T follicular helper cell (primary cell): ENCODE measurements at regions not wholly inside any gene's neighbourhood (a gene's known extent, or its start where the extent isn't known, plus 50 kb on each side); places are given as distances from the start of the nearest gene placed in this dataset.
"Not testable (repeated sequence)": the region's sequence is repeated elsewhere in the genome, so short reads cannot be mapped to it uniquely, and the experiment has no call there.

ENCODE experiments used
- DNase-seq: peaks from one replicate; pipeline ENCODE4 v3.0.0-alpha.2; 2020; ENCODE audit warnings: low read depth

GRCh38 chr6:163739966-163740365, 325.4 kb downstream of the QKI start:
- DNase-seq, result no peak

DNA sequence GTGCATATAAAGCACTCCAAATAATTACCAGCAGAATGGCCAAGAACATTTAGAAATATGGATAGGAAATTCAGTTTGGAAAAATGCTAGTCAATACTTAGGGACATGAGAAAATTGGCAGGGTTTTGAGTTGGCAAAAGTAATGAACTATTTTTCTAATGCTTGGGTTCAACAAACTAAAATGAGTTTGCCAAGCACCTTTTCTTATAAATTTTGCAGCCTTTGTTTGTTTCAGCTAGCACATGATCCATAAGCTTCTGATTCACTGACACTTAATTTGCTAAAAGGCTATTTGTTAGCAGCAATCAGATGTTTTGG, 324.8 kb downstream of the QKI start:
- DNase-seq, result no peak

DNA sequence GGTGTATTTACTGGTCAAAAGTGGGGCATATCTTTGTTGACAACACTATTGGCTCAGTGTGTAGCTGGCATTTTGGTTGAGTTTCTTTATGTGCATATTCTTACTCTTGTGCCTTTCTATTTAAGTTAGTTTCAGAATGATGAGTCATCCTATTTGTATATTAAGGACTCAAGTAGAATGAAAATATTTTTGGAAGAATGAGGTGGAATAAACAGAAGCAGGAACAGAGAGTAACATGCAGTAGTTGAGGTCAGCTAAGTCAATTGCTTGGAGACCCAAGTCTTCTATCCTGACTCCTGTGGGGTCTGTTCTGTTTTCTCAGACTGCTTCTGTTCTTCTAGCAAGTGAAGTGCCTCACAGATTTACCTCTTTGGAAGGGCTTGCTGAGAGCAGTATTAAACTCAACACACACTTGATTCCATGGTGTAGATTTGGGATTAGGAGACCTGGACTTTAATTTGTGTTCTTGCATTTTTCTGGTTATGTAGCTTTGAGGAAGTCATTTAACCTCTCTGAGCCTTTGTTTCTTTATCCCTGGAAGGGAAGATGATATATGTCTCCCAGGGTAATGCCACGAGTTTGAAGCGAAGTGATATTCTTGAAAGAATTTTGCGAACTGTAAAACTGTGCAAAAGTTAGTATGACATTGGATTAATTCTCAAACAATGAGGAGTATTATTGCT, 324.3 kb downstream of the QKI start:
- DNase-seq, result no peak

- DNase-seq, result no peak
Measured at GRCh38 chr6:163738304-163738703, 323.8 kb downstream of the QKI start.

DNA sequence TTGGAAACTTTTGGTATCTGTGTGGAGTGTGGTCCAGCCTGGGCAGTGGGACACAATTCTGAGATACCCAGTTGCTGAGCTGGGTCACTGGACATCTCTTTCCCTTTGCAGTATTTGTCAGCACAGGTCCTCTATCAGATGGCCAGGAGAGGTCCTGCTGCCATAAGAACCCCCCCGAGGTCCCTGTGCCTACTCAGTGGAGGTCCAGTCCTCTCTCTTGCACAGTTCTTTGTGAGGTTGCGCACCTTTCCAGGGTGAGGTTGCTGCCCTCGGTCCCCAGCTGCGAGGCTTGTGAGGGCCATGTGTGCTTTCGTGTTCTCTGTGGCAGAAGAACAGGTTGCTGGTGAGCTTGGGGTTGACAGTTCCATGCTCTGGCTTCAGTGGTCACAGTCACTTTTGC, 320.6 kb downstream of the QKI start:
- no peak for DNase-seq

DNA sequence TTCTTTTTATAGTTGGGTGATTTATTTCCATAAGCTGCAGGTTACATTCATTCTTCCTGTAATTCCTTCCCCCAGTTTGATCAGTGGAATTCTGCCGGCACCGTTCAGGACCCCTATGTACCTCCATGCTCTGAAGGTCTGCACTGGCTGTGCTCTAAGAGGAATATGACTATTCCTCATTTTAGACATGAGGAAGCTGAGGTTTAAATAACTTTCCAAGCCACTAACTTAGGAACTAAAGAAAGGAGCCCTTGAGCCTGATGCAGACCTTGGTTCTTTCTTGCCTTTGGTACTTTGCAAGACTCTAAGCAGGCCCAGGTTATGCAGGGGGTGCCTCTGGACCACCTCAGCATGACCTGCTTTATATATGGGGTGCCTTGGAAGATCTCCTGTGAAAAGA, 318.5 kb downstream of the QKI start:
- DNase-seq, result no peak

GRCh38 chr6:163732479-163732878, 318.0 kb downstream of the QKI start:
- DNase-seq, result no peak

- DNase-seq, result not testable (repeated sequence)
Measured at GRCh38 chr6:163732014-163732351, 317.5 kb downstream of the QKI start.

DNA sequence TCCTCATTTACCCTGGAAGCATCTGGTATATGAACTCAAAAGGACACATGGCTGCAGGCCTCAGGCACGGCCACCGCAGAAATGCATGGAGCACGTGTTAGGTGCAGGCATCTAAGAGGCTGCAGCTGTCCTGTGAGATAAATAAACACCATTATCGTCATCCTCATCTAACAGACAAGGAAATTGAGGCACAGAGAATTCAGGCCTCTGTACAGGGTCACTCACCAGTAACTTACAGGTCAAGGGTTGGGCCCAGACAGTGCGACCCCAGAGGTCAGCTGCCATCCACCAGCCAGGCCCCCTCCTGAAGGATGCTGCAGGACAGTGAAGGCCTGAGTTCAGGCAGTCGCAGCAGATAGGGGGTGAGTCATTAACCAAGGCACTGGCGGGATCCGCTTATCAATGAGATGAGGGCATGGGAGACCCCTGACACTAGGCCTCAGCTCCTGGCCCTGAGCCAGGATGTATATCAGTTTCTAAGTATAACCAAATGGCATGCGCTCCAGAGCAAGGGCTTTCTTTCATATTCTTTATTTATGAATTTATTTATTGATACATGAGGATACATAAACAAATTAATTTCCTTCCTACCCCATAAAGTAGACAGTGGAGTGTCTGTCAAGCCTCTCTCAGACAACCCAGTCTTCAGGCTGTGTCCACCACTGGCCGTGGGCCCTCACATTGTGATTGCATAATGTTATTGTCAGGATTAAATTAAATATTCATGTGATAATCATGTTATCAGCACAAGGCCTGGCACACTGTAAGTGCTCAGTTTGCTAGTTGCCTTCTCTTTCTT, 316.9 kb downstream of the QKI start:
- no peak for DNase-seq

DNA sequence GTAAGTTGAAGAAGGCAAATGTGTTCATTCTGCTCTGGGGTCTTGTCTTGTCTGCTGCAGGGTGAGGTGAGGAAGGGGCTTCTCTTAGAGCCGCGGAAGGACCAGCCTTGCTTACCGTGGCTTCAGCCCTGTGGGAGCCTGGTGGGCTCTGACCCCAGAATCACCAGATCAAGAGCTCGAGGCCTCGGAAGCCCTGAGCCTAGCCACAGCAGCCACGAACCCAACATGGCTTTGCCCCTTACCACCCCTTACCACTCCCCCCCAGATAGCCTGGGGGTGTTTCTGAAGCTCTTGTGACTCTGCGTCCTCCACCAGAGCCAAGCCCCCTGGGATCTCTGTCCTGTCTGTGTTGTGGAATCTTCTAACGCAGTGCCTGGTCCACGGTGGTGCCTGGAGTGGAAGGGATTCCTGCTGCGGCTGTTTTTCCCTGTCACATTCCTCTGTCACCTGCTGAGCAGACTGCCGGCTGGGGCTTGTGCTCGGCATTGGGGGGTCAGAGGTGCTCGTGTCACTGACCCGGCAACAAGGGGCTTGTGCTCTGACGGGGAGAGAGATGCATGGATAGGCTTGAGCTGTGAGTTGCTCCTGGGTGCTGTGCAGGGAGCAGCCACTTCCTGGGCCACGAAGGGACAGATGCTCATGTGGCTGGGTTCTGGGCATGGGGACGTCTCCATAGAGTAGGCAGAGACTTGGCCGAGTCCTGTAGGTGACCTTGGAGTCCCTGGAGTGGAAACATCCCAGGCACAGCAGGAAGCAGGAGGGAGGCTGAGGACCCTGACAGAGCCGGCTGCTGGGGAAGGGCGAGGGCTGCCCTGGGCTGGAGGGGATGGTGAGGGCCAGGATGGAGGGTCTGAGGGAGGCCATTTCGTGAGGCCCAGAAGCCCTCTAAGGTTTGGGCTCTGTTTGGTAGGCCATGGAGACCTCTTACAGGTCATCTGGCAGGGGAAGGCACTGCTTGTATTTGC, 316.0 kb downstream of the QKI start:
- DNase-seq, result no peak

GRCh38 chr6:163729127-163729872, 314.8 kb downstream of the QKI start:
- DNase-seq, result no peak

- DNase-seq, result no peak
Measured at GRCh38 chr6:163728442-163729126, 314.1 kb downstream of the QKI start.

DNA sequence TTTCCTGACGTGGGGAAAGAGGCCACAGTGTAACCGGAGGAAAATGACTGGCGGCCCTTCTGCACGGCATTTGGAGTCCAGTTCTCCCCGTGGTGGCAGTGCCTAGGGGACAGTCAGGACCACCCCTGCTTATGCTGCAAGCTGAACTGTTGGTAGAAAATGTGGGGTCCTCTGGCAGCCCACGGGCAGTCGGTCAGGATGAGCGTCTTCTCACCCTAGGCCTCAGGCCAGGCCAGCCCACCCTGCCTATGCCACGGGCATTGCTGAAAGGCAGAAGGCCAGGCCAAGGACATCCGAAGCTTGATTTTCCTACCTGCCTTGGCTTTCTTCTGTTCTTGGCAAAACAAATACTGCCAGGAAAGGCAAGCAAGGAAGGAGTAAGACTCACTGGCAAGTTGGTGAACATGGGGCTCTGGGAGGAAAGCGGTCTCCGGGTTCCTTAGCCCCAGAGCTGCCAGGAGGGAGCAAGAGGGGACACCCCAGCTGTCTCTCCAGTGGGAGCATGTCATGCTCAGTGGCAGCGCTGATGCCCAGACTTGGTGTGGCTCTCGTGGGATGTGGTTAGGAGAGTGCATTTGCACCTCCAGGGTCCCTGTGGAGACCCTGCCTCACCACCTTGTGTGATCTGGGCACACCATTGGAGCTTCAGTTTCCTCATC, 311.6 kb downstream of the QKI start:
- no peak for DNase-seq

DNA sequence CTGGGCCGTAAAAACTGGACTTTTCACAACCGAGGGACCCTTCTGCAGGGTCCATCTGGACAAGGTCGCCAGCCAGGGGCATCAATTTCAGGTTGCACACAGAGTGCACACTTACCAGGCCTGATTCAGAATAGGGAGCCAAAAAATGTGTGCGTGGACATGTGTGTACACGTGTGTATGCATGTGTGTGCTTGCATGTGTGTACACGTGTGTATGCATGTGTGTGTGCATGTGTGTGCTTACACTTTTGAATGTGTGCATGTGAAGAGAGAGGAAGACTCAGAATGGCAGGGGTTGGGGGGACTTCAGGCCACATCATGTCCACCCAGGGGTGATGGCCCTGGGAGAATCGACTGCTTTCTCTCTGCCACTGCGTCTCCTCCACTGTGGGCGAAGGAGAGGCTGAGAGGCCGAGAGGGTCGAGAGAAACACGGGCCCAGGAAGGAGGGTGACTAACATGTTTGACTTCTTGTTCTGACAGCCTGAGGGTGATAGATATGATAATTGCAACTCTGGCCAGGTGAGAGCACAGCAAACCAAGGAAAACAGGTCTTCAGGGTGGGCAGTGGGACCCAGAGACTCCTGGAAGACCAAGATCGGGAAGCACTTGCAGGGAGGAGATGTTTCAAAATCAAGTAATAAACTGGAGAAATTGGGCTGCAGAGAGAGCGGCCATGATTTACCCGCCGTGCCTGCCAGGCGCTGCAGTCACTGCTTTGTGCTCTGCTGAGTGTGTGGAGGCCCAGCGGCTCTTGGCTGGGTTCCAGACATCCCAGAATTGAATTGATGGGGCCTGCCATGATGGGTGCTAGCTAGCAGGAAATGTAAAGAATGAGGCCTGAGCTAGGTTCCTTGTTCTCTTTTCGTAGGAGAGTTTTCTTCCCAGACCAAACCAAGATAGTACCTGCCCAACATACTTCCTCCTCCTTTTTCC, 310.8 kb downstream of the QKI start:
- DNase-seq, result no peak

DNA sequence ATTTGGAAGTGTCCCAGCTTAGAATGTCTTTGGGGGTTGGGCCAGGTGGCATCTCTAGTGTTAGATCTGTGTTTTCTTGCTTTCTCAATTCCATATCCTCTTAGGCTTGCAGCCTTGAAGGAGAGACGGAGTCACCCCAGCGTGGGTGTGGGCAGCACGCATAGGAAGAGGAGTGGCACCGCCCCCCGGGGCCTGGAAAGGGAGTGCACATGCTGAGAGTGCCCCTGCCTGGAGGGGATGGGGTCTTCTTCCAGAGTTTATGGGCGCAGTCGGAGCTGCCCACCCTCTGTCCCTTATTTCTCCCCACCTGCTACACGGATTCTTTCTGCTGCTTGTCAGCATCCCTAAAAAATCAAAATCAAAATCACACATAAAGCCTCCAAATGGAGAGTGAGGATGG, 309.7 kb downstream of the QKI start:
- no peak for DNase-seq

DNA sequence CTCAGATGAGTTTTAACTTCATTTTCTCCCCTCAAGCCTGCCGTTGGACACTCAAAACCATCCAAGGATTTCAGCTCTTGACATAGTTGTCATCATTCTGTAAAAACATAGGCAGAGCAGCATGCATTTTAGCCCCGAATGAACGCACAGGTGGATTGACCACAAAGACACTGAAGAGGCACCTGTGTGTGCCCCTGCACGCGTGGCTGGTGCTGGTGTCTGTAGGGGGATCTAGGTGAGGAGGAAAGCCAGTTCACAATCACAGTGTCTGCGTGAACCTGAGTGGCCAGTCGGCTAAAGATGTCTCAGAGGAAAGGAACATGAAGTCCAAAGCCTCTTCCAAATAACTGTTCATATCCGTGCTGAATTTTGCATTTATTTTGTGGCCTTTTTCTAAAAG, 309.2 kb downstream of the QKI start:
- DNase-seq, result no peak

DNA sequence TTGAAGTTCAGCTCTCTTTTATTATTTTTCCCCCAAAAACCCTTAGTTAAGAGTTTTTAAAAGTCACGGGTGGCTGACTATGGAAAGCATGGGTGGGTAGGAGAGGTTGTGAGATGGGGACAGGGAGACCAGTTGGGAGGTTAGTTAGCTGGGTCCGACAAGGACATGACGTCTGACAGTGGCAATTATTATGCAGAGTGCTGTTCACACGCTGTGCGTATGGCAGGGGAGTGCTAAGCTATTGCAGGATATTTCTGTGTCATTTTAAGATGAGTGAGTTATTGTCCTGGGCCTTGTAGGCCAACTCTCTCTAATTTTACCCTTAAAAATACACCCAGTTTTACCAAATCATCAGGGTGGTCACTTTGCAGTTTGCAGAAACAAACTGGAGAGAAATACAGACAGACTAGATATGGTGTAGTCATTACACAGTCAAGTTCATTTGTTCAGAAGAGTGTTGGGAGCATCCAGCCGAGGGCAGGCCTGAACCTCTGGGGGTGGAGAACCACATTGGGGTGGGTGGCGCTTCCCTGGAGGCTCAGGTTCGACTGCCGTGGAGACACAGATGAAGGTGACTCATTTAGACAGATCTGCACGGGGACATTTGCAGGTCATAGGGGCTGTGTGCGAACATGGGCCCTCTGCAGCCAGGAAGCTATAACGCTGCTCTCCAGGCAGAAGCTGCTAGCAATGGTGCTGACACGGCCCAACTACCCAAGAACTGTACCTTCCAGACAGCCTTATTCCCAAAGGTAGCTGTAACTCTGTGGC, 307.6 kb downstream of the QKI start:
- no peak for DNase-seq

GRCh38 chr6:163721435-163721834, 306.9 kb downstream of the QKI start:
- no peak for DNase-seq
